GDM1 (cell line): ENCODE measurements at regions not wholly inside any gene's neighbourhood (a gene's known extent, or its start where the extent isn't known, plus 50 kb on each side); places are given as distances from the start of the nearest gene placed in this dataset.

ENCODE experiments used
- DNase-seq: peaks from one replicate; lab custom pipeline; 2025; lab: John Stamatoyannopoulos, UW

GRCh38 chr9:108551030-108551841 is 304.6 kb downstream of the ACTL7B start:
- no peak for DNase-seq

GRCh38 chr9:108550106-108550505 is 305.7 kb downstream of the ACTL7B start:
- no peak for DNase-seq

- DNase-seq, result no peak
Observed at GRCh38 chr9:108549184-108549583, 306.6 kb downstream of the ACTL7B start.

GRCh38 chr9:108547411-108548135 is 308.2 kb downstream of the ACTL7B start:
- no peak for DNase-seq

- no peak for DNase-seq
Observed at GRCh38 chr9:108546215-108546614, 309.6 kb downstream of the ACTL7B start.

- DNase-seq, result no peak
Observed at GRCh38 chr9:108545436-108545835, 310.4 kb downstream of the ACTL7B start.

- DNase-seq, result no peak
Observed at GRCh38 chr9:108544866-108545265, 310.9 kb downstream of the ACTL7B start.

GRCh38 chr9:108543251-108543778 is 312.5 kb downstream of the ACTL7B start:
- DNase-seq, result no peak

- DNase-seq, result no peak
Observed at GRCh38 chr9:108537756-108538155, 318.0 kb downstream of the ACTL7B start.

- DNase-seq, result no peak
Observed at GRCh38 chr9:108536836-108537601, 318.8 kb downstream of the ACTL7B start.

GRCh38 chr9:108535526-108535925 is 320.3 kb downstream of the ACTL7B start:
- no peak for DNase-seq

- DNase-seq, result no peak
Observed at GRCh38 chr9:108534741-108535140, 321.0 kb downstream of the ACTL7B start.

GRCh38 chr9:108530141-108530540 is 325.6 kb downstream of the ACTL7B start:
- DNase-seq, result no peak

GRCh38 chr9:108528231-108528630 is 327.6 kb downstream of the ACTL7B start:
- DNase-seq, result no peak

GRCh38 chr9:108526518-108526917 is 329.3 kb downstream of the ACTL7B start:
- DNase-seq, result no peak

- no peak for DNase-seq
Observed at GRCh38 chr9:108525186-108525585, 330.6 kb downstream of the ACTL7B start.

GRCh38 chr9:108521063-108521590 is 334.7 kb downstream of the ACTL7B start:
- no peak for DNase-seq

- DNase-seq, result no peak
Observed at GRCh38 chr9:108519437-108519836, 336.3 kb downstream of the ACTL7B start.

- no peak for DNase-seq
Observed at GRCh38 chr9:108517651-108518365, 338.0 kb downstream of the ACTL7B start.

GRCh38 chr9:108516391-108516790 is 339.4 kb downstream of the ACTL7B start:
- DNase-seq, result no peak

GRCh38 chr9:108515856-108516255 is 339.9 kb downstream of the ACTL7B start:
- DNase-seq, result no peak
